OCI-LY7 (cell line): ENCODE measurements at regions not wholly inside any gene's neighbourhood (a gene's known extent, or its start where the extent isn't known, plus 50 kb on each side); places are given as distances from the start of the nearest gene placed in this dataset.

ENCODE experiments used
- CTCF ChIP-seq: fragments of 200-600 bp; sonication (generic); conservative IDR thresholded peaks from 2 replicates; pipeline ENCODE4 v1.5.1; 2014; ENCODE audit warnings: mild to moderate bottlenecking, antibody characterized with exemption, low read length, moderate library complexity, mixed read lengths
- EZH2phosphoT487 ChIP-seq: fragments of 200-600 bp; sonication (generic); IDR thresholded peaks from 2 replicates; pipeline ENCODE4 v1.6.1; 2018; ENCODE audit warnings: low read depth, borderline replicate concordance, mild to moderate bottlenecking, mixed run types, antibody characterized with exemption, low read length, moderate library complexity, mixed read lengths

GRCh38 chr2:48183276-48183675, 131.2 kb upstream of the FOXN2 start:
- TF ChIP-seq EZH2phosphoT487, result no peak
- TF ChIP-seq CTCF, result no peak
